ENCODE measurements at regions not wholly inside any gene's neighbourhood (a gene's known extent, or its start where the extent isn't known, plus 50 kb on each side); places are given as distances from the start of the nearest gene placed in this dataset.

DNA sequence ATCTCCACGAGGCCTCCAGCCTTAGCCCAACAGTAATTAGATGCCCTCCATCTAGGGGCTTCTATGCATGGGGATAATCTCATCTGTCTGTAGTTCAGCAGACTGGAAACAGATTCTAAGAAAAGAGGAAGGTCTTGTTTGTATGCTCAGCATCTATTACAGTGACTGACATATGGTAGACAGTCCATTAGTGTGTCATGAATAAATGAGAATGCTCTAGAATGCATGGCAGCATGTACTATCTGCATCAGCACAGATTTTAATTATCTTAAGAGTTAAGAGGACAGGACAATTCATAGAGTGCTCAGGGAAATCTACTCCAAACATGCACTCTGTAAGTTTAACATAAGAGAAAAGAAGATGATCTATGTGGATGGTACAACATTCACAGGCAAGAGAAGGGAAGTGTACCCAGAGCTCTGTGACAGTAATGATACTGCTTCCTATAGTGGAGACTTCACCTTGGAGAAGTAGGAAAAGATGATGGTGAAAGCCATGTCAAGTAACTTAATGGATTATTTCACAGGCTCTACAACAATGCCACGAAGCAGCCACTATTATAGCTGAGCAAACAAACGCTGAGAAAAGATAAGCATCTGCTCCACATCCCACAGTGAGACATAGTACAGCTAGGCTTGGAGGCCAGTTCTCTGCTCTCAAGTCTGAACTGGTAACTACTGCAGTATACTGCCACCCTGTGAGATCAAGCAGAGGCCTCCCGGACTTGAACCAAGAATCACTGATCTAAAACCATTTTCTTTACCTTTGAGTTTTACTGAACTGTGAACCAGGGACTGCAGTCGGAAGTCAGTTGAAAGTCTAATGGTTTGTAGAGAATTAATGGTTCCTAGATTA is 309.2 kb upstream of the SPTLC3 start:
- TF ChIP-seq, protein P1, sequence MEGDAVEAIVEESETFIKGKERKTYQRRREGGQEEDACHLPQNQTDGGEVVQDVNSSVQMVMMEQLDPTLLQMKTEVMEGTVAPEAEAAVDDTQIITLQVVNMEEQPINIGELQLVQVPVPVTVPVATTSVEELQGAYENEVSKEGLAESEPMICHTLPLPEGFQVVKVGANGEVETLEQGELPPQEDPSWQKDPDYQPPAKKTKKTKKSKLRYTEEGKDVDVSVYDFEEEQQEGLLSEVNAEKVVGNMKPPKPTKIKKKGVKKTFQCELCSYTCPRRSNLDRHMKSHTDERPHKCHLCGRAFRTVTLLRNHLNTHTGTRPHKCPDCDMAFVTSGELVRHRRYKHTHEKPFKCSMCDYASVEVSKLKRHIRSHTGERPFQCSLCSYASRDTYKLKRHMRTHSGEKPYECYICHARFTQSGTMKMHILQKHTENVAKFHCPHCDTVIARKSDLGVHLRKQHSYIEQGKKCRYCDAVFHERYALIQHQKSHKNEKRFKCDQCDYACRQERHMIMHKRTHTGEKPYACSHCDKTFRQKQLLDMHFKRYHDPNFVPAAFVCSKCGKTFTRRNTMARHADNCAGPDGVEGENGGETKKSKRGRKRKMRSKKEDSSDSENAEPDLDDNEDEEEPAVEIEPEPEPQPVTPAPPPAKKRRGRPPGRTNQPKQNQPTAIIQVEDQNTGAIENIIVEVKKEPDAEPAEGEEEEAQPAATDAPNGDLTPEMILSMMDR (conservative IDR thresholded peaks at IDR 0.05; ENCODE audit: low read depth) = no peak
- DNase-seq (ENCODE audit: low spot score) = no peak
- ChIA-PET CTCF (no interaction called here), POLR2A (ENCODE audit: low non-redundant PET) (interaction anchor here (0.7 kb wide), 1 partner anchor 1893 kb away, joined by 6 read pairs; no protein-coding TSS in a partner anchor)
- H3K27ac ChIP-seq = no peak overlapping the region

GRCh38 chr20:12700701-12701100 is 308.1 kb upstream of the SPTLC3 start:
- no peak overlapping the region for H3K27ac ChIP-seq
- TF ChIP-seq, protein P1 (conservative IDR thresholded peaks at IDR 0.05; ENCODE audit: low read depth) = no peak
- POLR2A ChIA-PET (ENCODE audit: low non-redundant PET) = no interaction called here
- no peak for DNase-seq (ENCODE audit: low spot score)
- CTCF ChIA-PET = no interaction called here

DNA sequence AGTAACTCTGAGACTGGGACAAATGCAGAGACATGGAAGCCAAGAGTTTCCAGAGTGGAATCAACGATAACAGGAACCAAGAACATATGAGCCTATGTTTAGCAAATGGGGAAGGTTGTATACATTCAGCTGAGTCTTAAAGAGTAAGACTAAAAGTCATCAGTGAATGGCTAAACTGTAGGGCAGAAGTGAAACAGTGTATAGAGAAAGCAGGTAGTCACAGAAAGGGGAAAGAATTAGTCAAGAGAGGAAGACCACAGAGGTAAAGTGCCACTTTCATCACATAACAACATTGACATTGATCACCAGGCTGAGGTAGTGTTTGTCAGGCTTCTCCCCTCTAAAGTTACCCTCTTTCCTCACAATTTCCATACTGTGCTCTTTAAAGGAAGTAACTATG is 306.5 kb upstream of the SPTLC3 start:
- ChIA-PET POLR2A (ENCODE audit: low non-redundant PET) (no interaction called here), CTCF (no interaction called here)
- H3K27ac ChIP-seq = no peak overlapping the region
- DNase-seq (ENCODE audit: low spot score) = no peak
- TF ChIP-seq, protein P1 (conservative IDR thresholded peaks at IDR 0.05; ENCODE audit: low read depth) = no peak

DNA sequence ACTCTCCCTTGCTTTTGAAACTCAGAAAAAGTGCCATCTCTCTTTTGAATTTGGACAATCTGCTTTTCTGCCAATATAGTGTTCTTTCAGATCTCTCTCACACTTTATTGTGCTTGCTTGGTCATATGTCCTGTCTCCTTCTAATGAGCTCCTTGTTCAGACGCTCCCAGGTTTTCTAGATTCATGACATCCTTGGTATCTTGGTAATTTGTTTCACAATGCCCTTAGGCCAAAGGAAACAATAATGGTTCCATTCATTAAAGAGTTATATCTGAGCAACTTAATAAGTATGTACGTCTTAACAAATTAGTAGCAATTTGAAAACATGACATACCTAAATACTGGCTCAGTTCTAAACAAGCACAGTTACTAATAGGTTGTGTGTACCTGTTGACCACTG is 293.4 kb upstream of the SPTLC3 start:
- ChIA-PET CTCF (no interaction called here), POLR2A (ENCODE audit: low non-redundant PET) (no interaction called here)
- DNase-seq (ENCODE audit: low spot score) = no peak
- TF ChIP-seq, protein P1 (conservative IDR thresholded peaks at IDR 0.05; ENCODE audit: low read depth) = no peak
- H3K27ac ChIP-seq = no peak overlapping the region

- H3K27ac ChIP-seq = no peak overlapping the region
- TF ChIP-seq, protein P1 (conservative IDR thresholded peaks at IDR 0.05; ENCODE audit: low read depth) = no peak
- ChIA-PET POLR2A (ENCODE audit: low non-redundant PET) (no interaction called here), CTCF (no interaction called here)
- no peak for DNase-seq (ENCODE audit: low spot score)
Observed at GRCh38 chr20:12715991-12716680, 292.6 kb upstream of the SPTLC3 start.

GRCh38 chr20:12717061-12717460 is 291.7 kb upstream of the SPTLC3 start:
- TF ChIP-seq, protein P1 (conservative IDR thresholded peaks at IDR 0.05; ENCODE audit: low read depth) = no peak
- ChIA-PET CTCF (no interaction called here), POLR2A (ENCODE audit: low non-redundant PET) (no interaction called here)
- no peak for DNase-seq (ENCODE audit: low spot score)
- H3K27ac ChIP-seq = no peak overlapping the region
